HUES64 (cell line): ENCODE measurements at regions not wholly inside any gene's neighbourhood (a gene's known extent, or its start where the extent isn't known, plus 50 kb on each side); places are given as distances from the start of the nearest gene placed in this dataset.

Experiments used
- H3K27ac ChIP-seq: 2 replicates; pipeline ENCODE4 v1.7.0; 2013; ENCODE audit warnings: low read depth, low read length, inconsistent platforms
- H3K27me3 ChIP-seq: 2 replicates; pipeline ENCODE4 v1.6.1; 2013; ENCODE audit warnings: mild to moderate bottlenecking, low read length; ENCODE audit not compliant: insufficient read depth
- H3K36me3 ChIP-seq: 2 replicates; pipeline ENCODE4 v1.6.1; 2013; ENCODE audit warnings: mild to moderate bottlenecking, low read length; ENCODE audit not compliant: insufficient read depth
- H3K4me1 ChIP-seq: 2 replicates; pipeline ENCODE4 v1.6.1; 2013; ENCODE audit warnings: mild to moderate bottlenecking, low read length, moderate library complexity; ENCODE audit not compliant: insufficient read depth
- H3K4me3 ChIP-seq: 2 replicates; pipeline ENCODE4 v1.5.1; 2013; ENCODE audit warnings: mild to moderate bottlenecking, low read length, moderate library complexity
- H3K9ac ChIP-seq: 2 replicates; pipeline ENCODE4 v1.6.1; 2013; ENCODE audit warnings: mild to moderate bottlenecking, low read depth, low read length
- H3K9me3 ChIP-seq: 2 replicates; pipeline ENCODE4 v1.6.1; 2013; ENCODE audit warnings: low read depth, low read length; ENCODE audit not compliant: insufficient read depth
- WGBS: fragments of 150-250, 120-280 bp; methylation state at CpG from one replicate; pipeline ENCODE4 v1.1.7; 2013; ENCODE audit warnings: missing lambda C conversion rate; 5-methylcytosine and 5-hydroxymethylcytosine counted together

DNA sequence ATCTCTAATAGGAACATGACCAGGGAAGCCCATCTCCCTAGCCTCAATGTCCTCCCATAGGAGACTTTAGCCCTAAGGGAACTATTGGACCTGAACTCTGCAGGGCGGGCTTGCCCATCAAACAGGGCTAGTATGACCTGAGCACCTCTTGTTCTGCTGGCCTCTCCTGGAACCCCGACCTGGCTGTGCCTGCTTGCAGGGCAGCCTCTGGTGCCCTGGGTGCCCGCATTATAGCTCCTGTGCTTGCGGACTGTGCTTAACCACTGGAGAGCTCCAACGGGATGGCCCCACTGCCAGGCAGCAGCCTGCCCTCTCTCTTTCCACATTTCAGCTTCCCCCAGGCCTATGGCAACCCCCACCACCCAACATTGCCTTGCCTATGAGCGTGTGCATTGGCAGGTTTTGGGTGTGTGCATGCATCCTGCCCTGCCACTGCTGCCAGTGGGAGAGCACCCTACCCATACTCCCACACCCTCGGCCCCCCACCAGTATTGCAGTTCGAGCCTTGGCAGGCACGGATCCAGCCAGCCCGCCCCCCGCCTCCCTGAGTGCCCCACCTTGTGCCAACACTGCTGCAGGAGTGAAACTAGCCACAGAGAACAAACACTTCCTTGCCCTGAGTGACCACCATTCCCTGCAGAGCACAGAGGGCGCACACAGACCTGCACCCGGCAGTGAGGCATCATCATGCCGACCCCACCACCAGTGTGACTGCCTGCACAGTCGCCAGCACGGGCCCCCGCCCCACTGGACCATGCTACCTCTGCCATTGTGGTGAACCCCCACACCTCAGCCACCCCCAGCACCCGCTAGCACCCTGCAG is 1123.8 kb upstream of the CDH6 start:
- H3K27ac ChIP-seq, result no peak overlapping the region
- no peaks in the 10 kb centered on the region for H3K9me3 ChIP-seq
- no peaks in the 10 kb centered on the region for H3K27me3 ChIP-seq
- no peaks in the 10 kb centered on the region for H3K36me3 ChIP-seq
- H3K4me1 ChIP-seq, result no peaks in the 10 kb centered on the region
- 94% methylated on average over 18 of the region's 18 CpGs for WGBS
- no peak overlapping the region for H3K9ac ChIP-seq
- H3K4me3 ChIP-seq, result no peak overlapping the region

- Histone ChIP-seq H3K27me3 (no peaks in the 10 kb centered on the region), H3K9ac (no peak overlapping the region), H3K9me3 (no peaks in the 10 kb centered on the region), H3K36me3 (no peaks in the 10 kb centered on the region), H3K4me3 (no peak overlapping the region), H3K4me1 (no peaks in the 10 kb centered on the region), H3K27ac (no peak overlapping the region)
Measured at GRCh38 chr5:30063503-30063902, 1130.0 kb upstream of the CDH6 start.

GRCh38 chr5:30051976-30052375 is 1141.5 kb upstream of the CDH6 start:
- Histone ChIP-seq H3K36me3 (no peaks in the 10 kb centered on the region), H3K4me1 (no peaks in the 10 kb centered on the region), H3K27ac (no peak overlapping the region), H3K27me3 (no peaks in the 10 kb centered on the region), H3K4me3 (no peak overlapping the region), H3K9me3 (no peaks in the 10 kb centered on the region), H3K9ac (no peak overlapping the region)
- 100% methylated on average over 1 of the region's 2 CpGs for WGBS

DNA sequence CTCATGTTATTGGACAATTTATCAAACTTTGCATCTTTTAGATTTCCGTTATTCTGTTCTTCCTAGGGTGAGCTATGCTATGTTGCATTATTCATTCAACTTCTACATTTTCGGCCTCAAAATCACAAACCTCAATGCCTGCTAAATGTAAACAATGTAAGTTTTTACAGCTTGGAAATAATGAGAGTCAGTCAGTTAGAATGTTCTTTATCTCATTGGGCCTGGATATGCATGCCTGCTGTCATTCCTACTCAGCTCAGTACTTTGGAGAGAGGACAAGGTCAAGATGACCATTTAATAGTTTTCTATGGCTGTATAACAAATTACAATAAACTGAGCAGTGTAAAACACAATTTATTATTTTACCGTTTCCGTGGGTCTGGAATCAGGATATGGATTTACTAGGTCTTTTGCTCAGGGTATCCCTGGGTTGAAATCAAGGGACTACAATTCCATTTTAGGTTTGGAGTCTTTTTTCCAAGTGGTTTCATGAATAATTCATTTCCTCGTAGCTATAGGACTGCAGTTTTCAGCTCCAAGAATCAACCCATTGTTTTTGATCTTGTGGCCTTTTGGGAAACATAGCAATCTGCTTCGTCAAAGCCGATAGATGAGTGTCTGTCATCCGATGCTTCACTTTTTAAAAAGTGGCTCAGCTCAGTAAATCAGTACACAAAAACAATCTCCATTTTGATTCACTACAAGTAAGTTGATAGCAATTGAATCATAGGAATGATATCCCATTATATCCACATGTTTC is 1143.2 kb upstream of the CDH6 start:
- 94% methylated on average over 8 of the region's 8 CpGs for WGBS
- no peak overlapping the region for H3K4me3 ChIP-seq
- H3K27me3 ChIP-seq, result no peaks in the 10 kb centered on the region
- H3K9ac ChIP-seq, result no peak overlapping the region
- H3K36me3 ChIP-seq, result no peaks in the 10 kb centered on the region
- H3K9me3 ChIP-seq, result no peaks in the 10 kb centered on the region
- H3K27ac ChIP-seq, result no peak overlapping the region
- no peaks in the 10 kb centered on the region for H3K4me1 ChIP-seq

GRCh38 chr5:30042677-30043076 is 1150.8 kb upstream of the CDH6 start:
- 93% methylated on average over 10 of the region's 10 CpGs for WGBS
- Histone ChIP-seq H3K27me3 (no peaks in the 10 kb centered on the region), H3K9ac (no peak overlapping the region)

GRCh38 chr5:30041831-30042385 is 1151.6 kb upstream of the CDH6 start:
- no peak overlapping the region for H3K27ac ChIP-seq
- no peaks in the 10 kb centered on the region for H3K27me3 ChIP-seq
- no peak overlapping the region for H3K9ac ChIP-seq
- WGBS, result 91% methylated on average over 7 of the region's 7 CpGs
- H3K4me3 ChIP-seq, result no peak overlapping the region
- no peaks in the 10 kb centered on the region for H3K9me3 ChIP-seq
- no peaks in the 10 kb centered on the region for H3K36me3 ChIP-seq
- H3K4me1 ChIP-seq, result no peaks in the 10 kb centered on the region

More at GRCh38 chr5:30042677-30043076, 1150.8 kb upstream of the CDH6 start:
- no peak overlapping the region for H3K27ac ChIP-seq
- H3K4me1 ChIP-seq, result no peaks in the 10 kb centered on the region
- no peaks in the 10 kb centered on the region for H3K36me3 ChIP-seq
- H3K4me3 ChIP-seq, result no peak overlapping the region
- H3K9me3 ChIP-seq, result no peaks in the 10 kb centered on the region

GRCh38 chr5:30041291-30041690 is 1152.2 kb upstream of the CDH6 start:
- no peak overlapping the region for H3K4me3 ChIP-seq
- H3K4me1 ChIP-seq, result no peaks in the 10 kb centered on the region
- no peaks in the 10 kb centered on the region for H3K36me3 ChIP-seq
- H3K9ac ChIP-seq, result no peak overlapping the region
- H3K27ac ChIP-seq, result no peak overlapping the region
- H3K27me3 ChIP-seq, result no peaks in the 10 kb centered on the region
- WGBS, result 100% methylated on average over 1 of the region's 3 CpGs
- no peaks in the 10 kb centered on the region for H3K9me3 ChIP-seq

DNA sequence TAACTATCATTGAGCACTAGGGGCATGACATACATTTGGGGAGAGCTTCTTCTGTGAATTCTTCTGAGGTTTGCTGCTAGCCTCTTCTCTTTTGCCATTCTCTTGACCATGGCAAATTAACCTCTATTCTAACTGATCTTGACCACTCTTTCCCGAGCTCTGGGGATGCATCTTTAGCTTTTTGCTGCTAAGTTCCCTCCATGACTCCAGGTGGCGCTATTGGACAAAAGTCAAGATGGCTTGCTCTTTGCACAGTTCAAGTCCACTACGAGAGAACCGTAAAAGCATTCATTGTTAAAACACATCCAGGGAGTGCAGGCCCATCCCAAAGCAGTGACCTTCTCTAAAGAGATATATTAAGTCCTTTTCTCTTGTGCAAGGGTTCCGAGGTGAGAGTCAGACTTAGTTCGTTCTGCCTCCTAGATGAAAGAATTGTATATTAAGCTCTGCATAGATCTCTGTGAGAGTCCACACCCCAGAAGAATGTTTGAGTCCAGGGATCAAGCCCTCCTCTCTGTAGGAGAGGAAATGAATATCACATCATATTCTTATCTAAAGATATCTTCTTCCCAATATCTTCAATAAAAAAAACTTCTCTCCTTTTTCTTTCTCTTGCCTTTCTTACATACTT is 1152.9 kb upstream of the CDH6 start:
- no peak overlapping the region for H3K9ac ChIP-seq
- H3K27ac ChIP-seq, result no peak overlapping the region
- H3K4me1 ChIP-seq, result no peaks in the 10 kb centered on the region
- 44% methylated on average over 6 of the region's 6 CpGs for WGBS
- no peaks in the 10 kb centered on the region for H3K27me3 ChIP-seq
- H3K9me3 ChIP-seq, result no peaks in the 10 kb centered on the region
- H3K36me3 ChIP-seq, result no peaks in the 10 kb centered on the region
- H3K4me3 ChIP-seq, result no peak overlapping the region

- H3K9me3 ChIP-seq, result no peaks in the 10 kb centered on the region
- H3K4me1 ChIP-seq, result no peaks in the 10 kb centered on the region
- no peak overlapping the region for H3K27ac ChIP-seq
- H3K4me3 ChIP-seq, result no peak overlapping the region
- H3K9ac ChIP-seq, result no peak overlapping the region
- H3K36me3 ChIP-seq, result no peaks in the 10 kb centered on the region
- H3K27me3 ChIP-seq, result no peaks in the 10 kb centered on the region
Measured at GRCh38 chr5:30039379-30039778, 1154.1 kb upstream of the CDH6 start.

DNA sequence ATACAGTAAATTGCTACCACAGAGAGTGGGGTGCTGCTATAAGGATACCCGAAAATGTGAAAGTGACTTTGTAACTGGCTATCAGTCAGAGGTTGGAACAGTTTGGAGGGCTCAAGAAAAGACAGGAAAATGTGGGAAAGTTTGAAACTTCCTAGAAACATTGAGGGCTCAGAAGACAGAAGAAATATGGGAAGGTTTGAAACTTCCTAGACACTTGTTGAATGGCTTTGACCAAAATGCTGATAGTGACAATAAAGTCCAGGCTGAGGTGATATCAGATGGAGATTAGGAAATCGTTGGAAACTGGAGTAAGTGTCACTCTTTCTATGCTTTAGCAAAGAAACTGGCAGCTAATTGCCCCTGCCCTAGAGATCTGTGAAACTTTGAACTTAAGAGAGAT is 1158.6 kb upstream of the CDH6 start:
- 93% methylated on average over 2 of the region's 2 CpGs for WGBS
- H3K9ac ChIP-seq, result no peak overlapping the region
- H3K27ac ChIP-seq, result no peak overlapping the region
- H3K27me3 ChIP-seq, result no peaks in the 10 kb centered on the region
- no peak overlapping the region for H3K4me3 ChIP-seq
- no peaks in the 10 kb centered on the region for H3K4me1 ChIP-seq
- no peaks in the 10 kb centered on the region for H3K36me3 ChIP-seq
- no peaks in the 10 kb centered on the region for H3K9me3 ChIP-seq

DNA sequence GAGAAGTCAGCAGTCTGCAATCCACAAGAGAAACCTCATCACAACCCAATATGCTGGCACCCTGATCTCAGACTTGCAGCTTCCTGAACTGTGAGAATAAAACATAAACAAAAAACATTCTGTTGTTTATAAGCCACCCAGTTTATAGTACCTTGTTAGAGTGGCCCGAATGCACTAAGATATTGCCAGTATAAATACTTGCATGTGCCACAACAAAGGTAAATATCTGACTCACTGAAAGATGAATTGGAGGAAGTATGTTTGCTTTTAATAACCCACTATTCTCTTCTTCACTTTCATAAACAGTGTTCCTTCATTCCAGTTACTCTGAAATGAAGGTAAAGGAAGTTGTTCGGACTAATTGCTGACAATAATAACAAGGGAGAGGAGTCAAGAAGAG is 1163.4 kb upstream of the CDH6 start:
- Histone ChIP-seq H3K4me3 (no peak overlapping the region), H3K27ac (no peak overlapping the region), H3K9ac (no peak overlapping the region), H3K27me3 (no peaks in the 10 kb centered on the region), H3K9me3 (no peaks in the 10 kb centered on the region), H3K36me3 (no peaks in the 10 kb centered on the region), H3K4me1 (no peaks in the 10 kb centered on the region)
- WGBS, result 92% methylated on average over 2 of the region's 2 CpGs
